HCT116 (cell line): ENCODE measurements at regions not wholly inside any gene's neighbourhood (a gene's known extent, or its start where the extent isn't known, plus 50 kb on each side); places are given as distances from the start of the nearest gene placed in this dataset.

Source experiments
- ATAC-seq: fragments of 200-7000 bp; cut with Tn5 transposase; 2 replicates; pipeline ENCODE4 v1.9.1; 2020; ENCODE audit warnings: mild to moderate bottlenecking, moderate library complexity
- BruUV-seq: library from RNA; stranded (reverse); fragments of 400-500 nt; replicated peaks from 2 replicates; lab custom pipeline; 2021; lab: Mats Ljungman, UMichigan
- CTCF ChIA-PET: fragments of 300-600 bp; sonication (Branson Sonifier 250); formaldehyde crosslinking; loops from one replicate; lab custom pipeline; 2021; ENCODE audit warnings: antibody characterized with exemption; lab: Charles Lee
- POLR2A ChIA-PET: fragments of 300-600, 350-600 bp; sonication (Branson Sonifier 250); formaldehyde crosslinking; loops from one replicate; lab custom pipeline; 2021; ENCODE audit warnings: antibody characterized with exemption; lab: Charles Lee
- RAD21 ChIA-PET, 2 experiments: fragments of 300-600 bp; sonication (Branson Sonifier 250); formaldehyde crosslinking; loops; one replicate each; lab custom pipeline; 2023; ENCODE audit warnings: low total read pairs in 2 of 2; ENCODE audit not compliant: uncharacterized antibody in 2 of 2, unreplicated experiment in 2 of 2, low non-redundant PET in 1 of 2; lab: Charles Lee
- DNase-seq: peaks from one replicate; pipeline ENCODE4 v3.0.0-alpha.2; 2010; ENCODE audit warnings: low read depth, low spot score
- H2AFZ ChIP-seq: fragments of 200-600 bp; shearing (Covaris generic), sonication (generic); 2 replicates; pipeline ENCODE4 v1.6.1; 2017; ENCODE audit warnings: low read depth, mixed run types, mixed read lengths, antibody characterized with exemption, low read length; ENCODE audit not compliant: poor library complexity, severe bottlenecking
- H3K27ac ChIP-seq: 2 replicates; pipeline ENCODE4 v1.5.1; 2012; ENCODE audit warnings: low read depth, low read length
- H3K27me3 ChIP-seq: fragments of 200-600 bp; sonication (generic); 2 replicates; pipeline ENCODE4 v1.6.1; 2016; ENCODE audit warnings: mixed run types, low read length, mixed read lengths; ENCODE audit not compliant: insufficient read depth
- H3K36me3 ChIP-seq, 2 experiments: fragments of 200-500 bp in 1 of 2; fragments of 200-600 bp in 1 of 2; sonication (Bioruptor generic) in 1 of 2; sonication (generic) in 1 of 2; 2 replicates each; pipeline versions ENCODE4 v1.5.1 to v1.6.1; 2014 to 2016; ENCODE audit warnings: low read length in 2 of 2, inconsistent platforms in 1 of 2, mixed read lengths in 1 of 2, mixed run types in 1 of 2; ENCODE audit not compliant: insufficient read depth in 2 of 2, control insufficient read depth in 1 of 2
- H3K4me1 ChIP-seq, 2 experiments: fragments of 200-600 bp in 1 of 2; sonication (generic) in 1 of 2; 2 replicates each; pipeline versions ENCODE4 v1.5.1 to v1.6.1; 2012 to 2017; ENCODE audit warnings: low read length in 2 of 2, inconsistent platforms in 1 of 2, mild to moderate bottlenecking in 1 of 2, mixed read lengths in 1 of 2, mixed run types in 1 of 2, moderate library complexity in 1 of 2; ENCODE audit not compliant: insufficient read depth in 2 of 2, control insufficient read depth in 1 of 2
- H3K4me2 ChIP-seq: fragments of 200-600 bp; sonication (generic); 2 replicates; pipeline ENCODE4 v1.6.1; 2017; ENCODE audit warnings: mixed run types, low read length, mixed read lengths
- H3K4me3 ChIP-seq, 2 experiments: fragments of 200-600 bp in 1 of 2; sonication (generic) in 1 of 2; replicated peaks in 1 of 2; 2 replicates each; pipeline ENCODE4 v1.5.1; 2011 to 2016; ENCODE audit warnings: low read length in 2 of 2, control low read depth in 1 of 2, low read depth in 1 of 2, mild to moderate bottlenecking in 1 of 2, mixed read lengths in 1 of 2, mixed run types in 1 of 2
- H3K79me2 ChIP-seq: fragments of 200-600 bp; sonication (generic); 2 replicates; pipeline ENCODE4 v1.6.1; 2017; ENCODE audit warnings: mild to moderate bottlenecking, mixed run types, low read length, moderate library complexity, mixed read lengths; ENCODE audit not compliant: insufficient read depth
- H3K9ac ChIP-seq: fragments of 200-600 bp; sonication (generic); 2 replicates; pipeline ENCODE4 v1.6.1; 2016; ENCODE audit warnings: low read length, mixed read lengths
- H3K9me2 ChIP-seq: fragments of 200-600 bp; sonication (generic), shearing (Covaris generic); 2 replicates; pipeline ENCODE4 v1.6.1; 2017; ENCODE audit warnings: mixed run types, mild to moderate bottlenecking, moderate library complexity; ENCODE audit not compliant: insufficient read depth
- H3K9me3 ChIP-seq, 2 experiments: fragments of 200-500 bp in 1 of 2; fragments of 200-600 bp in 1 of 2; sonication (Bioruptor generic) in 1 of 2; sonication (generic) in 1 of 2; 2 replicates each; pipeline ENCODE4 v1.6.1; 2014 to 2017; ENCODE audit warnings: low read length in 2 of 2, mixed read lengths in 2 of 2, inconsistent platforms in 1 of 2, low read depth in 1 of 2, mild to moderate bottlenecking in 1 of 2, mixed run types in 1 of 2, moderate library complexity in 1 of 2; ENCODE audit not compliant: control insufficient read depth in 1 of 2, insufficient read depth in 1 of 2
- H4K20me1 ChIP-seq: fragments of 200-600 bp; sonication (generic), shearing (Covaris generic); 2 replicates; pipeline ENCODE4 v1.6.1; 2017; ENCODE audit warnings: mixed run types, mild to moderate bottlenecking, moderate library complexity; ENCODE audit not compliant: insufficient read depth
- CBX3 ChIP-seq: IDR thresholded peaks from 2 replicates; pipeline ENCODE4 v1.6.1; 2012; ENCODE audit warnings: low read depth
- CEBPB ChIP-seq: IDR thresholded peaks from 2 replicates; pipeline ENCODE4 v1.6.1; 2012; ENCODE audit warnings: low read depth
- EZH2 ChIP-seq: fragments of 200-600 bp; sonication (generic); IDR thresholded peaks from 2 replicates; pipeline ENCODE4 v1.6.1; 2017; ENCODE audit warnings: antibody characterized with exemption, mixed run types
- EZH2phosphoT487 ChIP-seq: fragments of 200-600 bp; IDR thresholded peaks from 2 replicates; pipeline ENCODE4 v1.6.1; 2018; ENCODE audit warnings: antibody characterized with exemption, borderline replicate concordance
- POLR2AphosphoS5 ChIP-seq: IDR thresholded peaks from 2 replicates; pipeline ENCODE4 v1.6.1; 2011; ENCODE audit warnings: mild to moderate bottlenecking, low read depth, low read length, moderate library complexity
- RAD21 ChIP-seq: IDR thresholded peaks from 2 replicates; pipeline ENCODE4 v1.6.1; 2012; ENCODE audit warnings: low read depth, mild to moderate bottlenecking
- SIN3A ChIP-seq: IDR thresholded peaks from 2 replicates; pipeline ENCODE4 v1.6.1; 2012; ENCODE audit warnings: low read depth
- TCF7L2 ChIP-seq: IDR thresholded peaks from 2 replicates; pipeline ENCODE4 v1.7.0; 2011; ENCODE audit warnings: borderline replicate concordance, inconsistent platforms; ENCODE audit not compliant: insufficient read depth, insufficient read length; ENCODE audit errors: extremely low read depth
- ZNF274 ChIP-seq: fragments of 200-500 bp; sonication (Bioruptor generic); IDR thresholded peaks from 2 replicates; pipeline ENCODE4 v1.6.1; 2014; ENCODE audit warnings: mild to moderate bottlenecking, low read depth, low read length, inconsistent platforms
- intact Hi-C: fragments of 100-400 bp; cut with micrococcal nuclease; formaldehyde crosslinking; loops from 2 replicates; pipeline ENCODE4 v1.10.0; 2022
- TF ChIP-seq, protein P1 (sequence below), 3 experiments: fragments of 200-600 bp in 1 of 3; sonication (generic) in 1 of 3; IDR thresholded peaks in 2 of 3; conservative IDR thresholded peaks in 1 of 3; 2 replicates each; pipeline ENCODE4 v1.5.1; 2012 to 2017; ENCODE audit warnings: low read depth in 2 of 3, low read length in 2 of 3, antibody characterized with exemption in 1 of 3, borderline replicate concordance in 1 of 3, control low read depth in 1 of 3, mild to moderate bottlenecking in 1 of 3, mixed read lengths in 1 of 3, mixed run types in 1 of 3, moderate library complexity in 1 of 3; ENCODE audit not compliant: insufficient read depth in 1 of 3

DNA sequence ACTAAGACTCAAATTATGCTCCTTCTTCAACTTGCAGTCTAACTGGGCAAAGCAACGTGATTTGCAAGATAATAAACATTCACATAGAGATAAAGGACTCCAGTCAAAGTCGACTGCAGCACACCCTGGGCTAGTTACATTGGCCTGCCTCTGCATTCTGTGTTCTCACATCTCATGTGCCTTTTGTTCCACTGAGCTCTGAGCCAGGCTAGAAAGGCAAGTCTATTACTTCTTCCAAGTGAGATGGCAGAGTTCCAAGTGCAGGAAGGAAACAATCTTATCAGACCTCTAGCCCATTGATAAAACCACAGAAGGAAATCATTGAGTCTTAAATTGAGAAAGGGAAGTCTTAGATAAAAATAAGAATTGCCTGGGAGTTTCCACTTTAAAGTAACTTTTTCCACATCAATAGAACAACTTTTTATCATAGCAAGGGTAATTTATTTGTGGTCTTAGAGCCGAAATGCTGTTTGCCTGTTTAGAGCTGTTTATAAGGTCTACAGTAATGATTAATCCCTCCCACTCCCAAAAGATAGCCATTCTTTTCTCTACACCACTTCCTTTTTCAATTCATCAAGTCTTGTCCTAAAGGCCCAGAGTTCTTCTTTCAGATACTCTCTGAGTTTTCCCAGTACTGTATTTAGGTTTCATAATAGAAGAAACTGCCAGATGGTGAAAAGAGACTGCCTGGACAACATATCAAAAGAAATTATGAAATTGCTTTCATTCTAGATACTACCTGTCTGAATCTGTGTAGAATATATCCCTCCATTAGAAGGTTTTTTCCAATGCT is 200.2 kb downstream of the GUCY2F start:
- Histone ChIP-seq H3K4me2 (no peak overlapping the region), H3K9me2 (no peaks in the 10 kb centered on the region), H2AFZ (no peak overlapping the region), H3K9ac (no peak overlapping the region), H3K27ac (no peak overlapping the region), H3K27me3 (no peaks in the 10 kb centered on the region), H3K9me3 (no peaks in the 10 kb centered on the region), H3K36me3 (no peaks in the 10 kb centered on the region), H3K4me1 (no peaks in the 10 kb centered on the region), H4K20me1 (no peaks in the 10 kb centered on the region), H3K4me3 (no peak overlapping the region), H3K79me2 (no peaks in the 10 kb centered on the region)
- ChIA-PET CTCF (no interaction called here), POLR2A (no interaction called here), RAD21 (no interaction called here)
- intact Hi-C loops = no loop called here
- TF ChIP-seq TCF7L2 (no peak), CBX3 (no peak), RAD21 (no peak), POLR2AphosphoS5 (no peak), CEBPB (no peak), EZH2phosphoT487 (no peak), ZNF274 (no peak), SIN3A (no peak), EZH2 (no peak)
- TF ChIP-seq, protein P1, sequence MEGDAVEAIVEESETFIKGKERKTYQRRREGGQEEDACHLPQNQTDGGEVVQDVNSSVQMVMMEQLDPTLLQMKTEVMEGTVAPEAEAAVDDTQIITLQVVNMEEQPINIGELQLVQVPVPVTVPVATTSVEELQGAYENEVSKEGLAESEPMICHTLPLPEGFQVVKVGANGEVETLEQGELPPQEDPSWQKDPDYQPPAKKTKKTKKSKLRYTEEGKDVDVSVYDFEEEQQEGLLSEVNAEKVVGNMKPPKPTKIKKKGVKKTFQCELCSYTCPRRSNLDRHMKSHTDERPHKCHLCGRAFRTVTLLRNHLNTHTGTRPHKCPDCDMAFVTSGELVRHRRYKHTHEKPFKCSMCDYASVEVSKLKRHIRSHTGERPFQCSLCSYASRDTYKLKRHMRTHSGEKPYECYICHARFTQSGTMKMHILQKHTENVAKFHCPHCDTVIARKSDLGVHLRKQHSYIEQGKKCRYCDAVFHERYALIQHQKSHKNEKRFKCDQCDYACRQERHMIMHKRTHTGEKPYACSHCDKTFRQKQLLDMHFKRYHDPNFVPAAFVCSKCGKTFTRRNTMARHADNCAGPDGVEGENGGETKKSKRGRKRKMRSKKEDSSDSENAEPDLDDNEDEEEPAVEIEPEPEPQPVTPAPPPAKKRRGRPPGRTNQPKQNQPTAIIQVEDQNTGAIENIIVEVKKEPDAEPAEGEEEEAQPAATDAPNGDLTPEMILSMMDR (IDR thresholded peaks at IDR 0.05 in 2 of 3, conservative IDR thresholded peaks at IDR 0.05 in 1 of 3; ENCODE audit: borderline replicate concordance in 1 of 3, insufficient read depth in 1 of 3, low read depth in 2 of 3, low read length in 2 of 3) = no peak
- no TSS peak for BruUV-seq
- no peak for DNase-seq
- ATAC-seq = no peak
